ENCODE measurements at regions not wholly inside any gene's neighbourhood (a gene's known extent, or its start where the extent isn't known, plus 50 kb on each side); places are given as distances from the start of the nearest gene placed in this dataset.

- DNase-seq: no peak
These were observed 54.4 kb upstream of the PIK3R1 start for GRCh38 chr5:68161156-68161555.

- DNase-seq: no peak
These were observed 56.2 kb upstream of the PIK3R1 start for GRCh38 chr5:68159224-68159951.

- DNase-seq: no peak
These were observed 59.6 kb upstream of the PIK3R1 start for GRCh38 chr5:68155940-68156339.

- no peak for DNase-seq
These were observed 61.3 kb upstream of the PIK3R1 start for GRCh38 chr5:68154119-68154857.

GRCh38 chr5:68151812-68152211, 63.7 kb upstream of the PIK3R1 start:
- no peak for DNase-seq

GRCh38 chr5:68149189-68149588, 66.4 kb upstream of the PIK3R1 start:
- DNase-seq: no peak

GRCh38 chr5:68148096-68148495, 67.5 kb upstream of the PIK3R1 start:
- no peak for DNase-seq

GRCh38 chr5:68147659-68148058, 67.9 kb upstream of the PIK3R1 start:
- DNase-seq: no peak

- no peak for DNase-seq
These were observed 74.1 kb upstream of the PIK3R1 start for GRCh38 chr5:68141494-68141893.

GRCh38 chr5:68140763-68141162, 74.8 kb upstream of the PIK3R1 start:
- no peak for DNase-seq

GRCh38 chr5:68139611-68140441, 75.7 kb upstream of the PIK3R1 start:
- DNase-seq: no peak

GRCh38 chr5:68137511-68138140, 77.9 kb upstream of the PIK3R1 start:
- DNase-seq: no peak

- DNase-seq: no peak
These were observed 80.8 kb upstream of the PIK3R1 start for GRCh38 chr5:68134669-68135313.

GRCh38 chr5:68134033-68134668, 81.4 kb upstream of the PIK3R1 start:
- no peak for DNase-seq

GRCh38 chr5:68130253-68130652, 85.3 kb upstream of the PIK3R1 start:
- DNase-seq: no peak

GRCh38 chr5:68129364-68129763, 86.2 kb upstream of the PIK3R1 start:
- no peak for DNase-seq

GRCh38 chr5:68126886-68127285, 88.7 kb upstream of the PIK3R1 start:
- no peak for DNase-seq

- no peak for DNase-seq
These were observed 92.9 kb upstream of the PIK3R1 start for GRCh38 chr5:68122439-68123328.

GRCh38 chr5:68116868-68117411, 98.6 kb upstream of the PIK3R1 start:
- no peak for DNase-seq

- DNase-seq: no peak
These were observed 99.1 kb upstream of the PIK3R1 start for GRCh38 chr5:68116408-68116807.

GRCh38 chr5:68115584-68115983, 100.0 kb upstream of the PIK3R1 start:
- DNase-seq: no peak

Data from femur (tissue), 1 donor.